Inflammatory macrophage treated with lipopolysaccharide for 4 hours (primary cell): ENCODE measurements at regions not wholly inside any gene's neighbourhood (a gene's known extent, or its start where the extent isn't known, plus 50 kb on each side); places are given as distances from the start of the nearest gene placed in this dataset.

Experiments
- DNase-seq: peaks from one replicate; pipeline ENCODE4 v3.0.0-alpha.2; 2020

DNA sequence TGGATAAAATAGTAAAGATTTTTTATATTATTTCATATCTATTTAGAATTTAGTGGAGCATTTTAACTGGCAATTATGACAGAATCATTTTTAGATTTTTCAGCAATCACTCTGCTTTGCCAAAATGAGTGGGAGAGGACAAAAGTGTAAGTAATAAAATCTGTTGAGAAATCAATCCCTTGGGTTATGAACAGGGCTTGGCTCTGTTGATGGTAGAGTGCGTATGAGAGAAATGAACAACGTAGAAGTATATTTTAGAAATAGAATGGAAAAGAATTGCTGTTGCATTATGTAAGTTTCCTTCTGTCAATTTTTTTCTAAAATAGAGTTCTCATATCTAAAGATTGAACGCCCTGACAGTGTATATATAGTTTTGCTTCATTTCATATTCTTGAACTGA is 154.1 kb upstream of the PRDM9 start:
- DNase-seq = no peak

DNA sequence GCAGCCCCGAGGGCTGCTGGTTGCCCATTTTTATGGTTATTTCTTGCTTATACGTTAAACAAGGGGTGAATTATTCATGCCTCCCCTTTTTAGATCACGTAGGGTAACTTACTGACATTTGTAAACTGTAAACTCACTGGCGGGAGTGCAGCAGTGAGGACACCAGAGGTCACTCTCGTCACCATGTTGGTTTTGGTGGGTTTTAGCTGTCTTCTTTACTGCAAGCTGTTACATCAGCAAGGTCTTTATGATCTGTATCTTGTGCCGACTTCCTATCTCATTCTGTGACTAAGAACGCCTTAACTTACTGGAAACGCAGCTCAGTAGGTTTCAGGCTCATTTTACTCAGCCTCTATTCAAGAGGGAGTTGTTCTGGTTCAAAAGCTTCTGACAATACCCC is 155.0 kb upstream of the PRDM9 start:
- DNase-seq = no peak

DNA sequence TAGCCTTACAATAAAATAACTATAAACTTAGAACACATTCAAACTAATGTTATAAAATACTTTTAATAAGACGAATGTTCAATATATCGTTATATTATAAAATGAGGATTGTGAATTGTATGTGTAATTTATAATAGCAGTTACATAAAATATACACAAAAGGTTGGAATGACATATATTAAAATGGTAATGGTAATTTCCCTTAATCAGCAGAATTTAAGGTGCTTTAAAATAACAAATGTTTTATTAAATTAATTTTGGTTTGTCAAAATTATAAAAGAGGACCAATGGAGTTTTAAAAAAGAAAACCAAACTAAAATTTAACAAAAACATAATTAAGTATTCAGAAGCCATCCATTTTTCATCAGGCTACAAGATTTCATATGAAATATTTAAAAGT is 164.3 kb upstream of the PRDM9 start:
- no peak for DNase-seq

DNA sequence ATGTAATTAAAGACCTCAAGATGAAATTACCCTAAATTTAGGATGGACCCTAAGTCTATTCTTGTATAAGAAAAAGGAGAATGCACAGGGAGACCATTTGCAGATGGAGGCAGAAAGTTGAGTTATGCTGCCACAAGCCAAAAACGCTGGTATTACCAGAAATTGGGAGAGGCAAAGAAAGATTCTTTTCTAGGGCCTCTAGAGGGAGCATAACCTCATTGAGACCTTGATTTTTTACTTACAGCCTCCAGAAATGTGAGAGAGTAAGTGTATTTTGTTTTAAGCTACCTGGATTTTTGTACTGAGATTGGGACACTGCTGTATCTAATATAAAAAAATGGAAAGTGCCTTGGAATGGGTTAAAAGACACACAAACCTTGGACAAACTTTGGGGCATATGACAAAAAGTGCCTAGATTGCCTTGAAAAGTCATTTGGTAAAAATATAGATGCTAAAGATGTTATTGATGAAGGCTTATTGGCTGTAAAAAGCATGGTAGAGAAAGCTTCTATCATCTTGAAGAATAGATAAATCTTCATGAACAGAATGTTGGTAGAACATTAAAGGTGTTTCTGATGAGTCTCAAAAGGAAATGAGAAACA is 174.7 kb upstream of the PRDM9 start:
- DNase-seq = no peak

DNA sequence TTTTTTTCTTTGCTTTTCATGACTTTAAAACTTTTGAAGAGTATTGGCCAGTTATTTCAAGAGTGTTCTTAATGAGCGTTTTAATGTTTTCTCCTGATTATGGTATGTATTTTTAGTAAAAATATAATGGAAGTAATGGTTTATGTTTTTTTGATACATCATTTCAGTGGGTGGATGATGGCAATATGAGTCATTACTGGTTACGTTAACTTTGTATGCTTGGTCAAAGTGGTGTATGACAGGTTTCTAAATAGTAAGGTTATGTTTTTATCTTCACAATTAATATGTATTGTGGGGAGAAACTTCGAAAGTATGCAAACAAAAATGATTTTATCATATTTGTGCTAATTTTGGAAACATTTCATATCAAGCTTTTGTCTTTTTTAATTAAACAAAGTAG is 176.7 kb upstream of the PRDM9 start:
- no peak for DNase-seq

DNA sequence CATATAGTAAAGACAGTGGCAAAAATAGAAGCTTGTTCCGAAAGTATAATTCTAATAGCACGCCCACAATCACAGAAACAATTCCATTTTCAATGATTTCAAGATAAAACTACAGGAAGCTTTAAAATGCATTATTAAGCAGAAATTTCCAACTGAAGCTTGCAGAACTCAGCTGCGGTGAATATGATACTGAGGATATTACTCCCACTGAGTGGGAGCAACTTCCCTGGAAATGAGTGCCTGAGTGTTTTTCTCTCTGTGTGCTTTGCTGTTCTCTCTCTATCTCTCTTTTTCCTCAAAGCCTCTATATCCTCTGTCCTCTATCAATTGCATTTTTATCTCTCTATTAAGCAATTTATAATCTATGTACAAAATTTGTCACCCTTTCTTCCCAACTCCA is 187.5 kb upstream of the PRDM9 start:
- DNase-seq = no peak

DNA sequence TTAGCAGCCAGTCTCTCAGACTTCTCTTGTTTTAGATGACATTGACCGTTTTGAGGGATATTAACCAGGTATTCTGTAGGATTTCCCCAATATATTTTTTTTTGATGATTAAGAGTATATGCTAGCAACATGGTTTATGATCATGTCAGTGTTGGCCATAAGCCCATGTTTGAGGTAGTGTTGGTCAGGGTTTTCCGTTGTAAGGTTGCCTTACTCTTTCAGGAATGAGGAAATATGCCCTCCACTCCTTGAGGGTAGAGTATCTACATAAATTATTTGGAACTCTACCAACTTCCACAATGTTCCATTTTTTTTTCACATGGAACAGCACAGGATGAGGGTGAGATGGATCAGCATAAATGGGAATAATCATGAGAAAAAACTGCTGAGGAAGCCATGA is 188.4 kb upstream of the PRDM9 start:
- no peak for DNase-seq

DNA sequence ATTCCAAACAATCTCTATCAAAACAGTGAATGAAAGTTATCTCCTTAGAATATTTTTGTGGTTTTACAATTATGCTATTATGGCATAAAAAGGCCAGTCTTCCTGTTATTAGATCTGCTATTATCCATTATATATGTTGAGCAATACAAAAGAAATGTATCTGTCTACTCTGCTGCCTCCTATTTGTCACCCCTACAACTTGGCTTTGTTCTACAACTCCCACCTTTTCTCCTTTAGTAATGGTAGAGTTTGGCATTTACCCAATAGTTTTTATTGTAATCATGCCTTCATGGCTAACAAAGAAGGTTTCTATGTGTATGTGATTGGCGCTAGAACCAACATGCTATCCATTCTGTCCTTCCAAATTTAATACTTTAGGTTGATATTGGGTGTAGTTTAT is 189.2 kb upstream of the PRDM9 start:
- no peak for DNase-seq

DNA sequence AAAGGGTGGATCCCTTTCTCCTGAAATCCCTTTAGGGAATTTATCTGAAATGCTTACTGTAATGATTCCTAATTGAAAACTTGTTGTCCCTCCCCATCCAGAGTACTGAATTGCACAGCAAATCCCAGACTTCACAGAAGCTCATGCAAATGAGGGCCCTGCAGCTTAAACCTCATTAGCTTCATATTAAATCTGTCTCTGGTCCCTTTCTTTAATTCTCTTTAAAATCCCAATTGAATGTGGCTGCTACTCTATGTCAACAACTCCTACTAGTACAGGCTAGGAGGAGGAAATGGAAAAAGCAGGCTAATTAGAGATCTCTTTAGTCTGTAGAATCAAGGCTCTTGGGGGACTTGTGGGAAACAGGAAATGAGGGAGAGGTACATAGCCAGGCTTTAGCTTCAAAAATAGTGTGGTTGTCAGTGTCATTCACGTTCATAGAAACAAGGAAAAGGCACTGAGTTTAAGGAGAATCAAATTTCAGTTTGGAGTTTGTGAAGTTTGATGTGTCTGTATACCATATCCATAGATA is 191.3 kb upstream of the PRDM9 start:
- DNase-seq = no peak

DNA sequence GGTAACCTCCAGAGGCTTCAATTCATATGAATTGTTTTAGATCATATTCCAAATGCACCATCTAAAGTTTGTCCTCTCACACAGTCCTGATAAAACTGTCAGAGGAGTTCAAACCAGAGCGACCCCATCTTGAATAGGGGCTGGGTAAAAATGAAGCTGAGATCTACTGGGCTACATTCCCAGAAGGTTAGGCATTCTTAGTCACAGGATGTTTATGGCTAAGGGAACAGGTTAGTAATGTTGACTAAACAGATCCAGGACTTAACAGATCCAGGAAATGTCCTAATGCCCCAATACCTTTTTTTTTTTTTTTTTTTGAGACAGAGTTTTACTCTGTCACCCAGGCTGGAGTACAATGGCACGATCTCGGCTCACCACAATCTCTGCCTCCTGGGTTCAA is 192.6 kb upstream of the PRDM9 start:
- no peak for DNase-seq

DNA sequence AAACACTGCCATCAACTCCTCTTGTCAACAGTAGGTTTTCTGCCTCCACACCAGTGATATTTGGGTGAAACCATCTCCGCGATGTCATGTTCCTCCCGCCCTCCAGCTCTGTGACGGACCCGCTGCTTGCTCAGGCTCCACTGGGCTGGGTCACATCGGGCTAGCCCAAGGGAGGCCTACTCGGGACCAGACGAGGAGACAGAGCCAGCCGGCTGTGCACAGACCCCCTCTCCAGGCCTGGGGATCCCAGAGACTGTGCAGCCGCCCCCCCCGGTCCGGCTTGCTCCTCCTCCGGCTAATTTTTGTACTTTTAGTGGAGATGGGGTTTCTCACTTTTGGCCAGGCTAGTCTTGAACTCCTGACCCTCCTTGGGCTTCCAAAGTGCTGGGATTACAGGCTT is 202.4 kb upstream of the PRDM9 start:
- no peak for DNase-seq

DNA sequence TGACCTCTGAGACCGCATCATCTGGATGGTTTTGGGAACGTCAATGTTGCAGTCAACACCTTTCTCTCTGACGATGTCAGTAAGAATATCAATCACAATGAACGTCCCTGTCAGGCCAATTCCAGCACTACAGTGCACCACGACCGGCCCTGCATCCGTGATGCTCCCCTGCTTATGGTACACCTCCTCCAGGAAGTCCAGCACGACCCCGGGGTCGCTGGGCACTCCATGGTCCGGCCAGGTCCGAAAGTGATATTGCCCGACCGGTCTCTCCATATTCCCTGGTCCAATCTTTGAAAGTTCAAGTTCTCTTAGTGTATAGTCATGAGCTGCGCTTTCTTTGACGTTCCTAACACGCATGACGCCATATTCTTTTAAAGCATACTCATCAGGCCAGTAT is 203.6 kb upstream of the PRDM9 start:
- no peak for DNase-seq

DNA sequence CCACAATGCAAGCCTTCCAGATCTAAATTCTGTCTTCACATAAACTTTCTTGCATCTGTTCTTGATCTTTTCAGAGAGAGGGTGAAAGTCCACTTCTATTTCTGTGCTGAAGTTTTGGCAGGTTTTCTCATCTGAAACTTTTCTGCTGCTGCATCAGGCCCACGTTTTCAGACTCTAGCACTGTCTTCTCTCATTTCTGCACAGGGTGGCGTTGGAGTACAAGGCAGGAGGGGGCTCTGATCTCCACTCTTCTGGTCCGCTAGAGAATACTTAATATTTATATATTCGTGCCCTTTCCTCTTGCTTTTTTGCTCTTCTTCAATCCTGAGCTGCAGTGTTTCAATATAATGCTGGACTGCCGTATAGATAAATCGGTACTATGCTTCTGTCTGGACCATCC is 204.0 kb upstream of the PRDM9 start:
- DNase-seq = no peak

DNA sequence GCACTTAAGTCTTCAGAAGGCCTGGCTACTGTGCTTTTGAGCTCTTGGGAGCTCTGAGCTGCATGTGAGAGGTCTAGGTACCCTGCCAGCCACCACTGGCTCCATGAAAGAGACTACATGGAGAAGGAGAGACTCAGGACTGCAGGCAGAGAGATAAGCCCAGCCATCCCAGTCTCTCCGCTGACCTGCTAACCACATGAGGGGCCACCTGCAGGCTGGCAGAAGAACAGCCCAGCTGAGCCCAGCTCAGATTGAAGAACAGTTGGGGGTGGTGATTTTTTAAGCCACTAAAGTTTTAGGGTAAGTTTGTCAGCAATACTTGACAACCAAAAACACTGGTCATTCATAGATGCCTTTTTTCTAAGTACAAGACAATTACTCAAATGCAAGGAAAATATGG is 205.0 kb upstream of the PRDM9 start:
- DNase-seq = no peak

DNA sequence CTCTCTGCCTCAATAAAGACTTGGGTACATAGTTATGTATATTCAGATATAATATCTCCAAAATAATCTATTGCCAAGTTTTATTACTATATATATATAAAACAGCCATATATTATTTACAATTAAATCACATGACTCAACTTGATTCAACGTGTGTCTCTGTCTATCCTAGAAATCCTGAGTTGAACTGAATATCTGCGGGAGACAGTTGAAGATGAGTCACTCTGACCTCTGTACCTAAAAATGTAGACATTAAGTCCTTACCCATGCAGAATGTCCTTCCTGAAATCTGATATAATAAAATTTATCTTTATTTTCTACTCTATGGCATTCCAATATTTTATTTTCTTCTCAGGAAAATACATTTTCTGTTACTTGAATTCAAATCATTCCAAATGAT is 218.2 kb upstream of the PRDM9 start:
- DNase-seq = no peak

DNA sequence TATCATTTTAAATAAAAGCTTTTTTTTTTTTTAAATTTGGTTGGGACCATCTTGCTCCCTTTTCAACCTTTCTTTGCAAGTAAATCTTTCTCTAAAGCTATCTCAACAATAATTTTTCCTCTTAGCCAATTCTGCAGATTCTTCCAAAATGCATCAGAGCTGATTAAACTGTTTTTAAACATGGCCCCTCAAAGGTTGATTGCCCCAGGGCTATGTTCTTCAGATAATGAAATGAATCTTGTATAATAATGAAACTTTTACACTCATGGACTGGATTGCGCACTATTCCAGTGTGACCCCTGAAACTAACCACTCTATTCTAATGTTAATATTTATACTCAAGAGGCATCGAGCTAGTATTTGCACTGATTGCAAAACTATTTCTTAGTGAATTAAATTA is 222.8 kb upstream of the PRDM9 start:
- no peak for DNase-seq

DNA sequence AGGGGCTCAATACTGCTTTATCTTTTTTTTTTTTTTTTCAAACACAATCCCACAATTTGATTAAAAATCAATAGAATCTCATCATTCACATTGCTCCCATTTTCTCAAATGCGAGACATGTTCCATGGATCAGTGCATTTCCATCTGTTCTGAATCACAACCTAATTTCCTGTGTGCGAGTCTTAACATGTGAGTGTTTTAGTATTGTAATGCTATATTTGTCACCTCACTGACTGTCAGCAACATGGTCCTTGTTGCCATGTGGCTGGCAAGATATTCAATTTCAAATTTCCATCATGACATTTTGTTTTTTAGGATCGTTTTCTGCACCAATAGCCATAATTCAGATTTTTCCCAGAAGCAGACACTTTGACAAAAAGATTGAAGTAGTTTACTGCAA is 233.2 kb upstream of the PRDM9 start:
- no peak for DNase-seq

DNA sequence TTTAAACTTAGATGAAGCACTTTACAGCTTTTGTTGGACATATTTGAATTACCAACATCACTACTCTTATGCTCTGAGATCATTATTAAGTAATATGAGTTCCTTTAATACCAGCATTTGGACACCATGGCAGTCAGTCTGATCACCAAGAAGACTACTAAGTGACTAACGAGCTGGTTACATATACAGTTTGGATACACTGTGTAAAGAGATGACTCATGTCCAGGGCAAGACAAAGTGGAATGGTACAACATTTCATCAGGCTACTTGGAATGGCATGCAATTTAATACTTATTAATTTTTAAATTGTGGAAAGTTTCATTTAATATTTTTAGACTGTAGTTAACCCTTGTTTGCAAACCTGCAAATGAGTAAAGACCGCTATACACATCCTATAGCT is 237.4 kb upstream of the PRDM9 start:
- DNase-seq = no peak

DNA sequence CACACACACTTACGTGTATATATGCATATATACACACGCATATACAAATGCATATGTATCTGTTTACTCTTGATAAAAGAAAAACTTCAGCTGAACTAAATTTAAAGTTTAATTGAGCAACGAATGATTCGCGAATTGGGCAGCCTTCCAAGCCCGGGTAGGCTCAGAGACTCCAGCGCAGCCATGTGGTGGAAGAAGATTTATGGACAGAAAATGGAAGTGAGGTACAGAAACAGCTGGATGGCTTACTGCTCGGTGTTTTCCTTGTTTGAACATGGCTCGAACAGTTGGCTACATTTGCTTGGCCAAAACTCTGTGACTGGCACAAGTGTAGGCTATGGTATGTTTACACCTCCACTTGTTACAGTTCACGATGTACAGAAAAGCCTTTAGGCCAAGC is 239.3 kb upstream of the PRDM9 start:
- DNase-seq = no peak

DNA sequence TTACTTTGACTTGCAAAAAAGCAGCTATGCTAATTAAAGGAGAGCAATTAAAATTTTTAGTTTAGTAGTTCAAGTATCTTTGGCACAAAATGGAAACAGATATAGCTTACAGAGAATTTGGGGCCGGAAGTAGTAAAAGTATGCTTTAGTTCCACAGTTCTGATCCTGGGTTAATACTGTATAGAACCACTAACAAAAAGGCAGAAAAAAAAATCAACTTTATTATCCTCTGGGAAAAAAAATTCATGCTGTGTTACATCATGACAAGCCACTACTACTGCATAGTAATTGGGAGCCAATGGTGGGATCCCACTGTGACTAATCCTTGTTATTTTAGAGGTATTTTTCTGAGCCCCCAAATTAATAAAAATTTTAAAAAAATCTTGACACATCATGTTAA is 246.8 kb upstream of the PRDM9 start:
- no peak for DNase-seq

DNA sequence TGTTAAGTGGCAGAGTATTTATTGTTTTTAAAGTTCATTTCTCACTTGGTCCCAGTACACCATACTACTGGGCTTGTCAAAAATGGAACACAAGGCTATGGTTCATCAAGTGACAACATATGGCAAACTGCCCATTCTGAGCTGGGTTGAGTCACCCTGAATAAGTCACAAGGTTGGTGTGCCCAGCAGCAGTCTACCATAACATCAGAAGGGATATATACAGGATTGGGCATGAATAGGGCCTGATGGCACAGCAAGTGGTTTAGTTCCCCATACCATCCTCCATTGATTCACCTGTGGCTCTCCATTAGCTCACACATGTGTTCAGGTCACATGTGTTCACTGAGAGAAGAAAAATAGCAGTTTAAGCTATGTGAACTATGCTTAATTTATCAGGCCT is 249.8 kb upstream of the PRDM9 start:
- DNase-seq = no peak

DNA sequence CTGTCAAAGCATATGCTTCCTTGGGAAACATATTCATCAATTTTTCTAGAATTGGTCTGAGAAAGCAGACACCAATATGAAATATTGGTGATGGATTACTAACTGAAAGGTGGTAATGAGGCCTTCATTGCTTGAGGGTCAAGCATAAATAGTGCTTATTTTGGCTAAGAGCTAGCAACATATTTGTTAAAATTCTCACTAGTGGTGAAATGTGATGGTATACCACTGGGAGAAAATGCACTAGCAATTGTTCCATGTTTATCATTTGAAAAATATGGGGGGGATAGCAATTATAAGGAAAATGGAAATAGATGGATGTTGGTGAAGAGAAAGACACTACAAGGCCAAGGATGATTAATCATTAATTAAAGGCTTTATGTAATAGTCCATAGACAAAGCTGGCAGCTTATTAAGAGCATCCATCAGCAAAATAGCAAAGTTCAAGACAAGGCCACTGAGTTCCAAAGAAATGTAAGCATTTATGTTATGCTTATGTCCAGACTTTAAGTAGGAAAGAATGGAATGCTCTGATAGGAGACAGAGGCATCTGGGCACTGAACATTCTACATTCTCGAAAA is 253.7 kb upstream of the PRDM9 start:
- DNase-seq = no peak

DNA sequence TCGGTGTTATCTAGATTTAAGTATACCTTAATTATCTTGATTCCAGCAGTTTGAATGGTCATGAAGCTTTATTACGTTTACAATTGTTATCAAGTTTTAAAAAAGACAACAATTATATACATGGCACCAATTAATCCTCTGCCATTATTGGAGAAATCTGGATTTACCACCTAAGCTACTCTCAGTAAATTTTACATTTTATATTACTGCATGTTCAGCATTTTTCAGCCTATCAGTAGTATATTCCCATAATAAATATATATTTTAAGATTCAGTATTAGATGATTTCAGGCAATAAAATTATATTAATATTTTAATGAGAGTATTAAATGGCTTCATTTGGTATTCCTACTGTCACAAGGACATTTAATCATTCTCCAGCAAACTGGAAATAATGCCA is 264.5 kb upstream of the PRDM9 start:
- no peak for DNase-seq

DNA sequence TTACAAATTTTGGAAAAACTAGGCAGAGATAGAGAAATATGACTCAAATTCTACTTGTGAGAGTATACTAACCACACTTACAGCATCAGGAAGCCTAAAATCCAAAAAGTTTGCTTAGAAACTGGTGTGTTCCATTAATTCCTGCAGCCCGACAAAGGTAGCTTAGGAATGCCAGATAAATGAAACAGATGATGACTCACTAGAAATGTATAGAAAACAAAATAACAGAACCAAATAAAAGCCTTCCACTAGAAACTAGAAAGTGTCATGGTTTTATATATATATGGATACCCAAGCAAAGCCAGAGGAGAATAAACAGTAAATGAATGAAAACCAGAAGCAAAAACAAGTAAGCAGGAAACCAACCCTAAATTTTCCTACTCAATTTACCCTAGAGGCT is 272.2 kb upstream of the PRDM9 start:
- DNase-seq = no peak

DNA sequence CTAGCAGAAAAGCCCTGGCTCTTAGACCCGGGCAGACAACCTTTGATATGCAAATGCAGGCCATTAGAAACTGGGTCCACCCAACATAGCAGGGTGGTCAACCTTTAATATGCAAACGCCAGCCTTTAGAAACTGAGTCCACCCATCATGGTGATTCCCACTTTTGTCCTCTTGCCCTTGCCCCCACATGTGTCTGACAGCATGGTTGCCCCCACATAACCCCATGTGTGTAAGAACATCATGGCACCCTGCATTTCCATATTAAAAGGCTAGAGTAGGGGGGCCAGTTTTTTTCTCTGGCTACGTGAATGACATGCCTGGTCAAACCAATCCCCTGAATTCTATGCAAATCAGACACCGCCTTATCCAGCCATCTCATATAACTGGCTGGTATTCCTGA is 273.2 kb upstream of the PRDM9 start:
- DNase-seq = no peak
